ENCODE measurements at regions not wholly inside any gene's neighbourhood (a gene's known extent, or its start where the extent isn't known, plus 50 kb on each side); places are given as distances from the start of the nearest gene placed in this dataset.
"Not testable (repeated sequence)": the region's sequence is repeated elsewhere in the genome, so short reads cannot be mapped to it uniquely, and the experiment has no call there.

DNA sequence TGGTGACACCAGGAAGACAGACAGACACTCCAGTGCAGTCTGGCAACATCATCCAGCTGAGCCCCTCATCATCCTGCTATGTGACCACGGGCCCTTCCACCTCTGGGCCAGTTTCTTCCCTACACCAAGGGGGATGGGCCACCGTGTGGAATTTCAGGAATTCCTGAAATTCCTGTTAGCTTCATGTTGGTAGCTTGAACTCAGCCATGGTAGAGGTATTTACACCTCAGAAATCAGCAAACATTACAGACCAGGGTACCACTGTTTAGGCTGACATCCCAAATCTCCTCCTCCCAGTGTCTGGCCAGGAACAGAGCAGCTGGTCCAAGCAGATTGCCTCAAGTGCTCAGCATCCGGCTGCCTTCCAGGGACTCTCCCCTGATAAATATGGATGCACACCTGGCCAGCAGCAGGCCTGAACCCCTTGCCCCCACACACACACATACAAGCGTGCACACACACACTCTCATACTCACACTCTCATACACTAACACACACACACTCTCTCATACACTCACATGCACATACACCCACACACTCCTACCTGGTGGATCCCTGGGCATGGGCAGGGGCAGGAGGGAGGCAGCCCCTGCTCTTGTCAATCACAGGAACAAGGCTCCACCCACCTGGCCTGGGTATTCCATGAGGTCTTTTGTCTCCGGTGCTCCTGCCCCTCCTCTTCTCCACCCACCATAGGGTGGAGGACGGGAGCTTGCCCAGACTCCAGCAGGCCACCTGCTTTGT lies 85.2 kb downstream of the BUD13 start:
- Mint-ChIP-seq H3K4me3 (no peak overlapping the region), H3K9me3 (no peaks in the 10 kb centered on the region)

DNA sequence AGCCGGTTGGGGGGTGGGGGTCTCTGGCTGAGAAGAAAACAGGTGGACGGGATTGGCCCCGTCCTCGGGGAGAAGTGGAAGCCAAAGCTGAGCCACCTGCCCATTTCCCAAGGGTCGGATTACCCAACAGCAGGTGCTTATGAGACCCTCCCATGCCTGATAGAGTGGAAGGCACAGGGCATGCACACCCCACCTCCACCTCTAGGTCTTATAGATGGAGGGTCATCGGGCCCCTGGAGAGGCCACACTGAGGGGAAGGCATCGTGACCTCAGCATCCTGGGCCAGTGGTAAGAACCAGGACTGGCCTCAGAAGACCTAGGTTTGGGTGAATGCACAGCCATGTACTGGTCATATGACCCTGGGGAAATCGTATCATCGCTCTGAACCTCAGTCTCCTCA lies 85.9 kb downstream of the BUD13 start:
- no peaks in the 10 kb centered on the region for H3K4me1 Mint-ChIP-seq (ENCODE audit: low read depth)
- H3K36me3 Mint-ChIP-seq (ENCODE audit: low read depth), result no peaks in the 10 kb centered on the region
- peaks cover 19% of the 10 kb centered on the region for H3K27me3 Mint-ChIP-seq
- H3K4me3 Mint-ChIP-seq, result no peak overlapping the region
- no peak overlapping the region for H3K27ac Mint-ChIP-seq
- no peaks in the 10 kb centered on the region for H3K9me3 Mint-ChIP-seq

More for the DNA sequence above, 85.2 kb downstream of the BUD13 start:
- H3K4me1 Mint-ChIP-seq (ENCODE audit: low read depth), result no peaks in the 10 kb centered on the region
- H3K27ac Mint-ChIP-seq, result no peak overlapping the region
- H3K36me3 Mint-ChIP-seq (ENCODE audit: low read depth), result no peaks in the 10 kb centered on the region
- peaks cover 19% of the 10 kb centered on the region for H3K27me3 Mint-ChIP-seq

DNA sequence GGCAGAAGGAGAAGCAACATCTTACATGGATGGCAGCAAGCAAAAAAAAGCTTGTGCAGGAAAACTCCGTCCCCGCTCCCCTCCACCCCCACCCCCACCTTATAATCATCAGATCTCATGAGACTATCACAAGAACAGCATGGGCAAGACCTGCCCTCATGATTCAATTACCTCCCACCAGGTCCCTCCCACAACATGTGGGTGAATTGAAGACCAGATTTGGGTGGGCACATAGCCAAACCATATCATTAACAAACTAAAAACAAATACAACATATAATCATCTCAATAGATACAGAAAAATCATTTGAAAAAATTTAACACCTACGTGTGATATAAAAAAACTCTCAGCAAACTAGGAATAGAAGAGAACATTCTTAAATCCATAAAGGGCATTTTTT lies 88.8 kb downstream of the BUD13 start:
- no peaks in the 10 kb centered on the region for H3K9me3 Mint-ChIP-seq
- H3K36me3 Mint-ChIP-seq (ENCODE audit: low read depth), result no peaks in the 10 kb centered on the region
- peaks cover 25% of the 10 kb centered on the region for H3K27me3 Mint-ChIP-seq

DNA sequence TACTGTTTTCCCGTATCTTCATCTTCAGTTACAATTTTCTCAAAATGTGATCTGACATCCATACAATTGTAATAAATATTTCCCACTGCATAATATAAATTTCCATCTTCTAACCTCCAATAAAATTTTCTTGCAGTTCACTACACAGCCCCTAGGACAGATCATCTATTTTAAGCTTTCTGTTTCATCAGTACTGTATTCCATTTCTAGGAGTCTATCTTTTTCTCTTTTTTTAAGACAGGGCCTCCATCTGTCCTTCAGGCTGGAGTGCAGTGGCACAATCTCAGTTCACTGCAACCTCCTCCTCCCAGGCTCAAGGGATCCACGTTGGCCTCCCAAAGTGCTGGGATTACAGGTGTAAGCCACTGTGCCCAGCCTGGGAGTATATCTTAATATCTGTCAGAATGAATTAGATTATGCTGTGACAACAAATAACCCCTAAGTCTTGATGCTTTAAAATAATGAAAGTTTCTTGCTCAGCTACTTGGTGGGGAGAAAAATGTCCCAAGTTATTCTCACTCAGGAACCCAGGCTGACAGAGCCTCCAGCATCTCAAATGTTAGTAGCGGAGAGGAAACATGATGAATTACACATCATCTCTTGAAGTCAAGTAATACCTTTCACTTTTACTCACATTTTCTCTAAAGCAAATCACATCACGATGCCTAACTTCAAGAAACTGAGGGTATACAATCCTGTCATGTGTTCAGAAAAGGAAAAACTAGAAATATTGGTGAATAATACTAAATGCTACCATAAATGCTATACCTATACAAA lies 92.2 kb downstream of the BUD13 start:
- no peaks in the 10 kb centered on the region for H3K4me1 Mint-ChIP-seq (ENCODE audit: low read depth)
- H3K27me3 Mint-ChIP-seq, result peaks cover 24% of the 10 kb centered on the region
- no peak overlapping the region for H3K27ac Mint-ChIP-seq
- no peaks in the 10 kb centered on the region for H3K36me3 Mint-ChIP-seq (ENCODE audit: low read depth)
- H3K9me3 Mint-ChIP-seq, result no peaks in the 10 kb centered on the region
- no peak overlapping the region for H3K4me3 Mint-ChIP-seq

More for the DNA sequence above, 88.8 kb downstream of the BUD13 start:
- no peak overlapping the region for H3K27ac Mint-ChIP-seq
- no peak overlapping the region for H3K4me3 Mint-ChIP-seq
- H3K4me1 Mint-ChIP-seq (ENCODE audit: low read depth), result no peaks in the 10 kb centered on the region

DNA sequence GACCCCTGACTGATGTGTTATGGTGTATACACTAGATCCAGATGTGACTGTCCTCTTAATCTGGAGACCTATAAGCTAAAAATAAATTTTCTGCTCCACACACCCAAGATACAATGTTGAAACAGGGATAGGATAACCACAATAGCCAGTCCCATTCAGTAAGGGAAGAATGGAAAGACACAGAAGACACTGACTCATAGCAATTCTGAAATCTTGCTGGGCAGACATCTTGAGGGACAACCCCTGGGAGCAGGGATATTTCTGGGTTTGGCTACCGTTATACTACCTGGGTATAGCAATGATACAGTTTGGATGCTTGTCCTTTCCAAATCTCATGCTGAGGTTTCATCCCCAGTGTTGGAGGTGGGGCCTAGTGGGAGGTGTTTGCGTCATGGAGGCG lies 93.9 kb downstream of the BUD13 start:
- no peak overlapping the region for H3K4me3 Mint-ChIP-seq
- H3K9me3 Mint-ChIP-seq, result no peaks in the 10 kb centered on the region
- H3K4me1 Mint-ChIP-seq (ENCODE audit: low read depth), result no peaks in the 10 kb centered on the region

DNA sequence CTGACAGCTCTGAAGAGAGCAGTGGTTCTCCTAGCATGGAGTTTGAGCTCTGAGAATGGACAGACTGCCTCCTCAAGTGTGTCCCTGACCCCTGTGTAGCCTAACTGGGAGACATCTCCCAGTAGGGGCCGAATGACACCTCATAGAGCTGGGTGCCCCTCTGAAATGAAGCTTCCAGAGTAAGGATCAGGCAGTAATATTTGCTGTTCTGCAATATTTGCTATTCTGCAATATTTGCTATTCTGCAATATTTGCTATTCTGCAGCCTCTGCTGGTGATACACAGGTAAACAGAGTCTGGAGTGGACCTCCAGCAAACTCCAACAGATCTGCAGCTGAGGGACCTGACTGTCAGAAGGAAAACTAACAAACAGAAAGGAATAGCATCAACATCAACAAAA lies 105.5 kb downstream of the BUD13 start:
- Mint-ChIP-seq H3K9me3 (peaks cover 23% of the 10 kb centered on the region), H3K27me3 (peaks cover 50% of the 10 kb centered on the region)
- not testable (repeated sequence) for H3K4me3 Mint-ChIP-seq; H3K27ac Mint-ChIP-seq; H3K4me1 Mint-ChIP-seq (ENCODE audit: low read depth); H3K36me3 Mint-ChIP-seq (ENCODE audit: low read depth)

More for the DNA sequence above, 93.9 kb downstream of the BUD13 start:
- no peak overlapping the region for H3K27ac Mint-ChIP-seq
- H3K36me3 Mint-ChIP-seq (ENCODE audit: low read depth), result no peaks in the 10 kb centered on the region
- peaks cover 18% of the 10 kb centered on the region for H3K27me3 Mint-ChIP-seq

DNA sequence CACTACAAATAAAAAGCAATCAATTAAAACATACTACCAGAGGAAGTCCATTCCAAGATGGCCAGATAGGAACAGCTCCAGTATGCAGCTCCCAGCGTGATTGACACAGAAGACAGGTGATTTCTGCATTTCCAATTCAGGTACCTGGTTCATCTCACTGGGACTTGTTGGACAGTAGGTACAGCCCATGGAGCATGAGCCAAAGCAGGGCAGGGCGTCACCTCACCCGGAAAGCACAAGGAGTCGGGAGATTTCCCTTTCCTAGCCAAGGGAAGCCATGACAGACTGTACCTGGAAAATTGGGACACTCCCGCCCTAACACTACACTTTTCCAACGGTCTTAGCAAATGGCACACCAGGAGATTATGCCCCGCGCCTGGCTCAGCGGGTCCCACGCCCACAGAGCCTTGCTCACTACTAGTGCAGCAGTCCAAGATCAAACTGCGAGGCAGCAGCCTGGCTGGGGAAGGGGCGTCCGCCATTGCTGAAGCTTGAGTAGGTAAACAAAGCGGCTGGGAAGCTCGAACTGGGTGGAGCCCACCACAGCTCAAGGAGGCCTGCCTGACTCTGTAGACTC lies 106.0 kb downstream of the BUD13 start:
- not testable (repeated sequence) for H3K36me3 Mint-ChIP-seq (ENCODE audit: low read depth); H3K4me3 Mint-ChIP-seq; H3K27ac Mint-ChIP-seq; H3K4me1 Mint-ChIP-seq (ENCODE audit: low read depth)
- peaks cover 55% of the 10 kb centered on the region for H3K27me3 Mint-ChIP-seq
- peaks cover 23% of the 10 kb centered on the region for H3K9me3 Mint-ChIP-seq

DNA sequence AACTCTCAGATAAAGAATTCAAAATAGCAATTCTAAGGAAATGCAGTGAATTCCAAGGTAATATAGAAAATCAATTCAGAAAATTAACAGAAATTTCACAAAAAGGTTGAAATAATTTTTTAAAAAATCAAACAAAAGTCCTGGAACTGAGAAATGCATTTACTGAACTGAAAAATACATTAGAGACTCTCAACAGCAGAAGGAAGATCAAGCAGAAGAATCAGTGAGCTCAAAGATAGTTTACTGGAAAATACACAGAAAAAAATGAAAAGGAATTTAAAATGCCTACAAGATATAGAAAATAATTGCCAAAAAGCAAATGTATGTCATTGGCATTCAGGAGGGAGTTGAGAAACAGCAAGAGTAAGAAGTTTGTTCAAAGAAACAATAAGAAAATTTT lies 107.3 kb downstream of the BUD13 start:
- Mint-ChIP-seq H3K27me3 (peaks cover 55% of the 10 kb centered on the region), H3K9me3 (peaks cover 23% of the 10 kb centered on the region), H3K4me1 (ENCODE audit: low read depth) (no peaks in the 10 kb centered on the region), H3K36me3 (ENCODE audit: low read depth) (no peaks in the 10 kb centered on the region), H3K4me3 (no peak overlapping the region), H3K27ac (no peak overlapping the region)

DNA sequence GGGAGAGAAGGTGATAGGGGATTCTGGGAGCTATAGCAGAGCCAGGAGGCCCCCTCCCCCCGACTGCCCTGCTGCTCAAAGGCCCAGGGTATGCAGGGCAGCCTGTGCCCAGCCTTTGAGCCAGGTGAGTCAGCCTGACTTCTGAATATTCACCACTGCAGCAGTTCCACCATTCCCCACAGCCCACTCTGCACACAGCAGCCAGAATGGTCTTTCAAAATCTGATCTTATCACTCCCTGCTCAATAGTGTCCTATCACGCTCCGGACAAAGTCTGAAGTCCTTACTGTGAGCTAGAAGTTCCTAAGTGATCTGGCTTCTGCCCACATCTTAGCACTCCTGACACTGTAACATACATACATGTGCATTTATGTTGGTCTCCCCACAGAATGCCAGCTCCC lies 111.7 kb downstream of the BUD13 start:
- Mint-ChIP-seq H3K27ac (no peak overlapping the region), H3K4me3 (no peak overlapping the region), H3K4me1 (ENCODE audit: low read depth) (no peaks in the 10 kb centered on the region), H3K27me3 (peaks cover 36% of the 10 kb centered on the region), H3K36me3 (ENCODE audit: low read depth) (no peaks in the 10 kb centered on the region), H3K9me3 (peaks cover 16% of the 10 kb centered on the region)

DNA sequence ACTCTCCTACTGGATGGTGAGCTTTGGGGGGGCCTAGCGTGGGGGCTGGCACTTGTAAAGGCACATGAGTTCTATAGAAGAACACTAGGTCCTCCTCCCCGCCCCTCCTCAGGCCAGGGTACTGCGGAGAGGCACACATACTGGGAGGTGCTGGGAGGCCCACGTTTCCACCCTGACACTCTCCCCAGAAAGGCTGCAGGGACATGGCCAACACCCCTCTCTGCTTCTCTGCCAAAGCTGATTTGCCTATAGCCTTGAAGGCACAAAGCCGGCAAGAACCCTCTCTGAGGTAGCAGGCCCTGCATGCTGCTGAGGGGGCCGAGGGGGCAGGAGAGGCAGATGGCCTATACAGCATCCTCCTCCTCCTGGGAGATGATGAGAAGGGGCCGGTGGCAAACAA lies 112.8 kb downstream of the BUD13 start:
- Mint-ChIP-seq H3K9me3 (peaks cover 6% of the 10 kb centered on the region), H3K4me1 (ENCODE audit: low read depth) (no peaks in the 10 kb centered on the region), H3K27ac (no peak overlapping the region), H3K4me3 (no peak overlapping the region), H3K27me3 (peaks cover 26% of the 10 kb centered on the region), H3K36me3 (ENCODE audit: low read depth) (no peaks in the 10 kb centered on the region)

DNA sequence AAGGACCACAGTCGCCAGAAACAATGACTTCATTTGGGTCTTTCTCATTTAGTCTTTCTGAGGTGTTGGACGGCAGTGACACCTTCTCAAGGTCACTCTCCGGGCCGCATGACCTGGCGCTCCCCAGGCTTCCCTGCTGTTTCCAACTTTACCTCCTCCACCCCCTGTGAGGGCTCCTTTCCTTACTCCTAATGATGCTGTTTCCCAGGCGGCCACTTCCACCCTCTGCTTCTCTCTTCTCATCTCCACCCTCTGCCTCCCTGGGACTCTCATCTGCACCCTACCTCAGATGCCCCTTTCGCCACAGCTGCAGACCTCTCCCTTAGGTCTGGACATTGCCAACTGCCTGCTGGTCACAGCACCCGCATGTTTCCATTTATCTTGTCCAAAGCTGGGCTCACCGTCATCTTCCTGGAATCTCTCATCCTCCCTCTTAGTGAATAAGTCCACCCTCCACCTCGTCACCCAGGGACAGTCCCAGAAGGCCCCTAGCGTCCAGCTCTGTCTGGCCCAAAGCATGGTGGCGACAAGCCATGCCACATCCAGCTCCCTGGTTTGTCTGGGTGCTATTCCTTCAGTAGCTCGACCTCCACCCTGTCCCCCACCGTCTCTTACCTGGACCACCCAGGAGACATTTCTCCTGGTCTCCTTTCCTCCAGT lies 113.8 kb downstream of the BUD13 start:
- no peaks in the 10 kb centered on the region for H3K4me1 Mint-ChIP-seq (ENCODE audit: low read depth)
- no peak overlapping the region for H3K4me3 Mint-ChIP-seq
- H3K9me3 Mint-ChIP-seq, result peaks cover 4% of the 10 kb centered on the region
- peaks cover 26% of the 10 kb centered on the region for H3K27me3 Mint-ChIP-seq
- no peaks in the 10 kb centered on the region for H3K36me3 Mint-ChIP-seq (ENCODE audit: low read depth)
- no peak overlapping the region for H3K27ac Mint-ChIP-seq

DNA sequence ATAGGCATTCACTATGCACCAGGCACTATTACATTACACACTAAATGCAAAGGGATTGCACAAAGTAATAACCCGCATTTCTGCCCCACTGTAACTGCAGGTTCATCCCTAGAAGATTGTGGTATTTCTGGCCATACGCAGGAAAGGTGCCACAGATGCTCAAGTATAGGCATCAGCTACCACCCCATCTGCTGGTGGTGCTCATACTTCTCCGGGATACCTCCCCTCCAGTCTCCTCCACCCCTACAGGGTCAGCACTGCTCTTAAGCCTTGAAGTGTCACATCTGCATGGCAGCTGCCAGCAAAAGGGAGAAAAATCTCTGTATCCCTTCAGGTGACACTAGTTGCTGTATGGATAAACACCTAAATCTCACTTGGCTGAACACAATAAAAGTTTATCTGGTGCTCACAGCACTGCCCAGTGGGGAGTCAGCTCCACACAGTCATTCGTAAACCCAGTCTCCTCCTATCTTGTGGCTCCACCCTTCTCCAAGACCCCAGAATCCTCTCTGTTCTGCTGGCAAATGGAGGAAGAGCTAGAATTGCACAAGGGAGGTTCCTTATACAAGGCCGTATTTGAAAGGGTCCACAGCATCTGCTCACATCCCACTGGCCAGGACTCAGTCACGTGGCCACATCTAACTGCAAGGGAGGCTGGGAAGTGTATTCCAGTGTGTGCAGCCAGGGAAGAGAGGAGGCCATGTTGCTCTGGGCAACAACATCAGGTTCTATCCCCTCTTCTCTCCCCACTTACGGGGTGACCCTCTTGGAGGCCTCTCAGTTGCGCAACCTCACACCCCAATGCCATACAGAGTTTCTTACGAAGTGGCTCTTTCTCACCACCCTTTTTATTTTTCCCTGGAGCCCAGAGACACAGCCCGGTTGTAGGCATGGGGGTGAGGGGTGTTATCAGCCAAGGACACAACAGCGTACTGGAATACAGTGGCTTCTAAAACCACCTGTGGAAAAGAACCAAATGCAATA lies 114.7 kb downstream of the BUD13 start:
- peaks cover 22% of the 10 kb centered on the region for H3K27me3 Mint-ChIP-seq
- H3K4me1 Mint-ChIP-seq (ENCODE audit: low read depth), result no peaks in the 10 kb centered on the region
- no peaks in the 10 kb centered on the region for H3K36me3 Mint-ChIP-seq (ENCODE audit: low read depth)
- H3K4me3 Mint-ChIP-seq, result no peak overlapping the region
- no peaks in the 10 kb centered on the region for H3K9me3 Mint-ChIP-seq
- H3K27ac Mint-ChIP-seq, result no peak overlapping the region

DNA sequence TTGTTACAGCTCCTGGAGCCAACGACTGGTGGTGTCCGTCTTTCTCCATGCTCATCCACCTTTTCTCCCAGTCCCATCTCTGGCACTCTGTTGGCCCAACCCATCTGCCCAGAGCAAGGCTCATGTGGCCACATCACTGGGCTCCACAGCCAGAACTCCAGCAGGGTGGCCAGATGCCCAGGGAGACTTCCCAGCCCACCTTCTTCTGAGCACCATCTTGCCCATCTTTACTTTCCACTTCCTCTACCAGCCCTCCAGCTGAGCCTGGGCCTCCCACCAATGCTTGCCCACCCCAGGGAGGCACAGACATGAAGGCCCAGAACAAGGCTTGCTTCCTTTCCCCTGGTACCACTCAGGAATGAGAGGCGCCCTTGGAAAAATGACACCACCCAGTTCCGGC lies 116.8 kb downstream of the BUD13 start:
- H3K27me3 Mint-ChIP-seq, result peaks cover 11% of the 10 kb centered on the region
- H3K36me3 Mint-ChIP-seq (ENCODE audit: low read depth), result no peaks in the 10 kb centered on the region
- H3K4me1 Mint-ChIP-seq (ENCODE audit: low read depth), result no peaks in the 10 kb centered on the region
- no peak overlapping the region for H3K27ac Mint-ChIP-seq
- H3K9me3 Mint-ChIP-seq, result no peaks in the 10 kb centered on the region
- H3K4me3 Mint-ChIP-seq, result no peak overlapping the region

DNA sequence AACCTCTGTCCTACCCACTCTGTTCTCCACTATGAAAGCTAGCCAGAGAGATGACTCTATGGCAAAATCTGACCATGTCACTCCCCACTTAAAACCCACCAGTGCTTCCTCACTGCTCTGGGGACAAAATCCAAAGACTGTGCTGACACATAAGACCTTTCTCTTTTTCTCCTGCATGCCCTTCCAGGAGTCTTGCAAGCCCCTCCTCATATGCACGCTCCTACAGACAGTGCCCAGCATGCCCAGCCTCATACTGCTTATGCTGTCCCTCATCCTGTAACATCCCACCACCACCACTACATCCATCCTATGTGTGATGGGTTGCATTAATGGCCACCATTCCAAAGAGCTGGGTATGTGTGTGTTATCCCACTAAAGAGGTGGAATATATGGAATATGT lies 118.3 kb downstream of the BUD13 start:
- H3K27me3 Mint-ChIP-seq, result peaks cover 2% of the 10 kb centered on the region

More for the DNA sequence above, 118.3 kb downstream of the BUD13 start:
- Mint-ChIP-seq H3K4me1 (ENCODE audit: low read depth) (no peaks in the 10 kb centered on the region), H3K36me3 (ENCODE audit: low read depth) (no peaks in the 10 kb centered on the region), H3K4me3 (no peak overlapping the region), H3K27ac (no peak overlapping the region), H3K9me3 (no peaks in the 10 kb centered on the region)

All from stimulated activated naive CD8-positive, alpha-beta T cell treated with anti-CD3 and anti-CD28 coated beads, Interleukin-15, Interleukin-2, amounts not matched to agents 100 ng/mL and 50 ng/mL, for 24 hours (primary cell).